ENCODE measurements at regions not wholly inside any gene's neighbourhood (a gene's known extent, or its start where the extent isn't known, plus 50 kb on each side); places are given as distances from the start of the nearest gene placed in this dataset.

GRCh38 chrX:104427073-104427472, 138.9 kb upstream of the IL1RAPL2 start:
- H3K4me1 ChIP-seq (ENCODE audit: control insufficient read depth in 1 of 2, insufficient read depth in 2 of 2, low read length in 2 of 2) = no peaks in the 10 kb centered on the region
- intact Hi-C loops (cut with micrococcal nuclease) = no loop called here
- H4K20me1 ChIP-seq (ENCODE audit: insufficient read depth, low read length) = no peaks in the 10 kb centered on the region
- H3K4me3 Mint-ChIP-seq = no peak overlapping the region
- no CpG with 5 or more reads among the region's 6 CpGs for WGBS (ENCODE audit: insufficient coverage)
- peaks cover 0 to 8% (median 2%) of the 10 kb centered on the region in 3 donors for H3K27me3 Mint-ChIP-seq (ENCODE audit: low read depth in 3 of 3)
- no peaks in the 10 kb centered on the region for H3K9me3 ChIP-seq (replicated peaks in 1 of 2; ENCODE audit: control insufficient read depth in 1 of 2, insufficient read depth in 1 of 2, low read length in 2 of 2)
- no peaks in the 10 kb centered on the region for H3K36me3 Mint-ChIP-seq
- no peaks in the 10 kb centered on the region for H3K36me3 ChIP-seq (replicated peaks in 1 of 2; ENCODE audit: control insufficient read depth in 1 of 2, insufficient read depth in 2 of 2, low read length in 2 of 2)
- no peak for DNase-seq
- H3K27ac Mint-ChIP-seq = no peak overlapping the region
- H3K9me3 Mint-ChIP-seq = peaks cover 0 to 3% (median 0%) of the 10 kb centered on the region in 7 donors
- no peak overlapping the region for H3K4me2 ChIP-seq (replicated peaks; ENCODE audit: extremely low read depth, low read length, poor library complexity, severe bottlenecking)
- no peaks in the 10 kb centered on the region for H3K4me1 Mint-ChIP-seq
- no peak for TF ChIP-seq CTCF (IDR thresholded peaks at IDR 0.05)
- H2AFZ ChIP-seq (ENCODE audit: insufficient read depth, low read depth, low read length, poor library complexity, severe bottlenecking) = no peak overlapping the region
- H3K79me2 ChIP-seq (ENCODE audit: insufficient read depth, low read length) = no peaks in the 10 kb centered on the region
- no peak overlapping the region for H3K27ac ChIP-seq (ENCODE audit: low read depth in 1 of 2, low read length in 2 of 2)
- no peaks in the 10 kb centered on the region for H3K27me3 ChIP-seq (ENCODE audit: control insufficient read depth in 2 of 2, insufficient read depth in 2 of 2, low read length in 2 of 2)
- H3K4me3 ChIP-seq (replicated peaks in 1 of 3; ENCODE audit: low read depth in 2 of 3, low read length in 3 of 3) = no peak overlapping the region
- no peak overlapping the region for H3K9ac ChIP-seq (ENCODE audit: insufficient read depth, low read length, poor library complexity, severe bottlenecking)

- intact Hi-C loops (cut with micrococcal nuclease) = no loop called here
- Histone ChIP-seq H3K9me3 (replicated peaks in 1 of 2; ENCODE audit: control insufficient read depth in 1 of 2, insufficient read depth in 1 of 2, low read length in 2 of 2) (no peaks in the 10 kb centered on the region), H2AFZ (ENCODE audit: insufficient read depth, low read depth, low read length, poor library complexity, severe bottlenecking) (no peak overlapping the region), H3K36me3 (replicated peaks in 1 of 2; ENCODE audit: control insufficient read depth in 1 of 2, insufficient read depth in 2 of 2, low read length in 2 of 2) (no peaks in the 10 kb centered on the region), H3K4me2 (replicated peaks; ENCODE audit: extremely low read depth, low read length, poor library complexity, severe bottlenecking) (no peak overlapping the region), H3K4me3 (replicated peaks in 1 of 3; ENCODE audit: low read depth in 2 of 3, low read length in 3 of 3) (no peak overlapping the region), H3K27ac (ENCODE audit: low read depth in 1 of 2, low read length in 2 of 2) (no peak overlapping the region), H3K27me3 (ENCODE audit: control insufficient read depth in 2 of 2, insufficient read depth in 2 of 2, low read length in 2 of 2) (no peaks in the 10 kb centered on the region), H3K4me1 (ENCODE audit: control insufficient read depth in 1 of 2, insufficient read depth in 2 of 2, low read length in 2 of 2) (no peaks in the 10 kb centered on the region), H3K9ac (ENCODE audit: insufficient read depth, low read length, poor library complexity, severe bottlenecking) (no peak overlapping the region), H4K20me1 (ENCODE audit: insufficient read depth, low read length) (no peaks in the 10 kb centered on the region), H3K79me2 (ENCODE audit: insufficient read depth, low read length) (no peaks in the 10 kb centered on the region)
- Mint-ChIP-seq H3K27ac (no peak overlapping the region), H3K36me3 (no peaks in the 10 kb centered on the region), H3K27me3 (ENCODE audit: low read depth in 3 of 3) (peaks cover 0 to 1% (median 0%) of the 10 kb centered on the region in 3 donors), H3K4me3 (no peak overlapping the region), H3K4me1 (no peaks in the 10 kb centered on the region), H3K9me3 (peaks cover 0 to 3% (median 0%) of the 10 kb centered on the region in 7 donors)
- DNase-seq = no peak
- no peak for TF ChIP-seq CTCF (IDR thresholded peaks at IDR 0.05)
- no CpG with 5 or more reads among the region's 4 CpGs for WGBS (ENCODE audit: insufficient coverage)
These were observed 145.1 kb upstream of the IL1RAPL2 start for GRCh38 chrX:104420907-104421306.

All from CD14-positive monocyte (primary cell).